ENCODE measurements at regions not wholly inside any gene's neighbourhood (a gene's known extent, or its start where the extent isn't known, plus 50 kb on each side); places are given as distances from the start of the nearest gene placed in this dataset.

- Histone ChIP-seq H3K9me2 (ENCODE audit: low read depth, low read length) (no peaks in the 10 kb centered on the region; the same call in 1 of the 2 replicates), H4K20me1 (ENCODE audit: insufficient read depth, low read length) (no peaks in the 10 kb centered on the region), H3K9ac (ENCODE audit: low read length) (no peak overlapping the region), H3K27me3 (ENCODE audit: insufficient read depth, low read length) (no peaks in the 10 kb centered on the region), H3K4me2 (ENCODE audit: low read length) (no peak overlapping the region), H3K79me2 (ENCODE audit: insufficient read depth, low read length) (no peaks in the 10 kb centered on the region), H3K27ac (ENCODE audit: low read depth, low read length, poor library complexity, severe bottlenecking) (no peak overlapping the region), H3F3A (ENCODE audit: insufficient read depth, low read length) (no peaks in the 10 kb centered on the region), H3K4me1 (ENCODE audit: insufficient read depth, low read length, severe bottlenecking) (no peaks in the 10 kb centered on the region), H2AFZ (ENCODE audit: low read length) (no peak overlapping the region), H3K9me3 (ENCODE audit: low read length) (no peaks in the 10 kb centered on the region; the same call in 1 of the 2 replicates), H3K36me3 (ENCODE audit: insufficient read depth, low read length) (no peaks in the 10 kb centered on the region), H3K4me3 (ENCODE audit: low read depth, low read length, poor library complexity, severe bottlenecking) (no peak overlapping the region)
- TF ChIP-seq, protein P1, sequence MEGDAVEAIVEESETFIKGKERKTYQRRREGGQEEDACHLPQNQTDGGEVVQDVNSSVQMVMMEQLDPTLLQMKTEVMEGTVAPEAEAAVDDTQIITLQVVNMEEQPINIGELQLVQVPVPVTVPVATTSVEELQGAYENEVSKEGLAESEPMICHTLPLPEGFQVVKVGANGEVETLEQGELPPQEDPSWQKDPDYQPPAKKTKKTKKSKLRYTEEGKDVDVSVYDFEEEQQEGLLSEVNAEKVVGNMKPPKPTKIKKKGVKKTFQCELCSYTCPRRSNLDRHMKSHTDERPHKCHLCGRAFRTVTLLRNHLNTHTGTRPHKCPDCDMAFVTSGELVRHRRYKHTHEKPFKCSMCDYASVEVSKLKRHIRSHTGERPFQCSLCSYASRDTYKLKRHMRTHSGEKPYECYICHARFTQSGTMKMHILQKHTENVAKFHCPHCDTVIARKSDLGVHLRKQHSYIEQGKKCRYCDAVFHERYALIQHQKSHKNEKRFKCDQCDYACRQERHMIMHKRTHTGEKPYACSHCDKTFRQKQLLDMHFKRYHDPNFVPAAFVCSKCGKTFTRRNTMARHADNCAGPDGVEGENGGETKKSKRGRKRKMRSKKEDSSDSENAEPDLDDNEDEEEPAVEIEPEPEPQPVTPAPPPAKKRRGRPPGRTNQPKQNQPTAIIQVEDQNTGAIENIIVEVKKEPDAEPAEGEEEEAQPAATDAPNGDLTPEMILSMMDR (IDR thresholded peaks at IDR 0.05; ENCODE audit: low read length) = no peak
- TF ChIP-seq EZH2 (IDR thresholded peaks at IDR 0.05; ENCODE audit: borderline replicate concordance, low read length) = no peak
These were observed 69.8 kb upstream of the AGR3 start for GRCh38 chr7:16951483-16952080.

- Histone ChIP-seq H2AFZ (ENCODE audit: low read length) (no peak overlapping the region), H3K36me3 (ENCODE audit: insufficient read depth, low read length) (no peaks in the 10 kb centered on the region), H3K4me3 (ENCODE audit: low read depth, low read length, poor library complexity, severe bottlenecking) (no peak overlapping the region), H4K20me1 (ENCODE audit: insufficient read depth, low read length) (no peaks in the 10 kb centered on the region), H3K27me3 (ENCODE audit: insufficient read depth, low read length) (no peaks in the 10 kb centered on the region), H3K27ac (ENCODE audit: low read depth, low read length, poor library complexity, severe bottlenecking) (no peak overlapping the region), H3K4me1 (ENCODE audit: insufficient read depth, low read length, severe bottlenecking) (no peaks in the 10 kb centered on the region), H3K9me2 (ENCODE audit: low read depth, low read length) (no peaks in the 10 kb centered on the region; the same call in 1 of the 2 replicates), H3F3A (ENCODE audit: insufficient read depth, low read length) (no peaks in the 10 kb centered on the region), H3K79me2 (ENCODE audit: insufficient read depth, low read length) (no peaks in the 10 kb centered on the region), H3K9me3 (ENCODE audit: low read length) (no peaks in the 10 kb centered on the region; the same call in 1 of the 2 replicates), H3K4me2 (ENCODE audit: low read length) (no peak overlapping the region), H3K9ac (ENCODE audit: low read length) (no peak overlapping the region)
- TF ChIP-seq, protein P1 (IDR thresholded peaks at IDR 0.05; ENCODE audit: low read length) = no peak
- TF ChIP-seq EZH2 (IDR thresholded peaks at IDR 0.05; ENCODE audit: borderline replicate concordance, low read length) = no peak
These were observed 72.5 kb upstream of the AGR3 start for GRCh38 chr7:16954321-16954720.

DNA sequence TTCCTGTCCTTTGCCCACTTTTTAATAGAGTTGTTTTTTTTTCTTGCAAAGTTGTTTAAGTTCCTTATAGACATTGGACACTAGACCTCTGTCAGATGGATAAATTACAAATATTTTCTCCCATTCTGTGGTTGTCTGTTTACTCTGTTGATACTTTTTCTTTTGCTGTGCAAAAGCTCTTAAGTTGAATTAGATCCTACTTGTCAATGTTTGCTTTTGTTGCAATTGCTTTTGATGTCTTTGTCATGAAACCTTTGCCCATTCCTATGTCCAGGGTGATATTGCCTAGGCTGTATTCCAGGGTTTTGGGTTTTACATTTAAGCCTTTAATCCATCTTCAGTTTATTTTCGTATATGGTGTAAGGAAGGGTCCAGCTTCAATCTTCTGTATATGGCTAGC lies 76.9 kb upstream of the AGR3 start:
- no peak overlapping the region for H3K9ac ChIP-seq (ENCODE audit: low read length)
- no peaks in the 10 kb centered on the region for H3K27me3 ChIP-seq (ENCODE audit: insufficient read depth, low read length)
- no peak overlapping the region for H3K27ac ChIP-seq (ENCODE audit: low read depth, low read length, poor library complexity, severe bottlenecking)
- H2AFZ ChIP-seq (ENCODE audit: low read length) = no peak overlapping the region
- H3K9me2 ChIP-seq (ENCODE audit: low read depth, low read length) = no peaks in the 10 kb centered on the region
- TF ChIP-seq, protein P1 (IDR thresholded peaks at IDR 0.05; ENCODE audit: low read length) = no peak
- TF ChIP-seq EZH2 (IDR thresholded peaks at IDR 0.05; ENCODE audit: borderline replicate concordance, low read length) = no peak
- no peaks in the 10 kb centered on the region for H4K20me1 ChIP-seq (ENCODE audit: insufficient read depth, low read length)
- H3K79me2 ChIP-seq (ENCODE audit: insufficient read depth, low read length) = no peaks in the 10 kb centered on the region
- H3K9me3 ChIP-seq (ENCODE audit: low read length) = no peaks in the 10 kb centered on the region
- H3K4me3 ChIP-seq (ENCODE audit: low read depth, low read length, poor library complexity, severe bottlenecking) = no peak overlapping the region
- no peaks in the 10 kb centered on the region for H3K36me3 ChIP-seq (ENCODE audit: insufficient read depth, low read length)
- H3F3A ChIP-seq (ENCODE audit: insufficient read depth, low read length) = no peaks in the 10 kb centered on the region
- no peaks in the 10 kb centered on the region for H3K4me1 ChIP-seq (ENCODE audit: insufficient read depth, low read length, severe bottlenecking)
- H3K4me2 ChIP-seq (ENCODE audit: low read length) = no peak overlapping the region
